BJ (cell line): ENCODE measurements at regions not wholly inside any gene's neighbourhood (a gene's known extent, or its start where the extent isn't known, plus 50 kb on each side); places are given as distances from the start of the nearest gene placed in this dataset.

Source experiments
- CTCF ChIA-PET: fragments of 350-600 bp; formaldehyde crosslinking; extraction: SDS; loops from one replicate; lab custom pipeline; 2021; ENCODE audit warnings: antibody characterized with exemption, inconsistent platforms; lab: Yijun Ruan, JAX
- POLR2A ChIA-PET: fragments of 300-600 bp; sonication (Branson Sonifier 250); formaldehyde crosslinking; extraction: SDS; loops from one replicate; lab custom pipeline; 2021; ENCODE audit warnings: antibody characterized with exemption; lab: Charles Lee
- DNase-seq: peaks from one replicate; pipeline ENCODE4 v3.0.0-alpha.2; 2011; ENCODE audit warnings: low read depth
- H3K27me3 ChIP-seq: 2 replicates; pipeline ENCODE4 v1.6.0; 2011; ENCODE audit warnings: low read length; ENCODE audit not compliant: control insufficient read depth, insufficient read depth
- H3K36me3 ChIP-seq: 2 replicates; pipeline ENCODE4 v1.5.1; 2011; ENCODE audit warnings: low read length; ENCODE audit not compliant: control insufficient read depth, insufficient read depth
- H3K4me3 ChIP-seq: 2 replicates; pipeline ENCODE4 v1.5.1; 2011; ENCODE audit warnings: low read depth, mild to moderate bottlenecking, control low read depth, low read length
- TF ChIP-seq, protein P1 (sequence below): IDR thresholded peaks from 2 replicates; pipeline ENCODE4 v1.5.1; 2011; ENCODE audit warnings: low read depth, mild to moderate bottlenecking, control low read depth, inconsistent platforms, low read length, moderate library complexity; ENCODE audit not compliant: insufficient read depth

DNA sequence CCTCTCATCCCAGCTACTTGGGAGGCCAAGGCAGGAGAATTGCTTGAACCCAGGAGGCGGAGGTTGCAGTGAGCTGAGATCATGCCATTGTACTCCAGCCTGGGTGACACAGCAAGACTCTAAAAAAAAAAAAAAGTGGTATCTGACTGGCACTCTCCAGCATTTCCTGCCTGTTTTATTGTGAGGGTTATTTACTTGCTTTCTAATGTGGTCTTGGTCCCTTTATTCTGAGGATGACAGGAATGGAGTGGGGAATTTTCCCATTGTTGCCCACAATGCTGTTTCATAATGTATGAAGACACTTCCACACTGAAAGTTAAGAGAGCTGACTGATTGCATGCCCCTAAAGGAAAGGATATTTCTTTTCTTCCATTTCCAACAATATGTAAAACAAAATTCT lies 286.5 kb upstream of the MTNR1B start:
- TF ChIP-seq, protein P1, sequence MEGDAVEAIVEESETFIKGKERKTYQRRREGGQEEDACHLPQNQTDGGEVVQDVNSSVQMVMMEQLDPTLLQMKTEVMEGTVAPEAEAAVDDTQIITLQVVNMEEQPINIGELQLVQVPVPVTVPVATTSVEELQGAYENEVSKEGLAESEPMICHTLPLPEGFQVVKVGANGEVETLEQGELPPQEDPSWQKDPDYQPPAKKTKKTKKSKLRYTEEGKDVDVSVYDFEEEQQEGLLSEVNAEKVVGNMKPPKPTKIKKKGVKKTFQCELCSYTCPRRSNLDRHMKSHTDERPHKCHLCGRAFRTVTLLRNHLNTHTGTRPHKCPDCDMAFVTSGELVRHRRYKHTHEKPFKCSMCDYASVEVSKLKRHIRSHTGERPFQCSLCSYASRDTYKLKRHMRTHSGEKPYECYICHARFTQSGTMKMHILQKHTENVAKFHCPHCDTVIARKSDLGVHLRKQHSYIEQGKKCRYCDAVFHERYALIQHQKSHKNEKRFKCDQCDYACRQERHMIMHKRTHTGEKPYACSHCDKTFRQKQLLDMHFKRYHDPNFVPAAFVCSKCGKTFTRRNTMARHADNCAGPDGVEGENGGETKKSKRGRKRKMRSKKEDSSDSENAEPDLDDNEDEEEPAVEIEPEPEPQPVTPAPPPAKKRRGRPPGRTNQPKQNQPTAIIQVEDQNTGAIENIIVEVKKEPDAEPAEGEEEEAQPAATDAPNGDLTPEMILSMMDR, result no peak
- ChIA-PET CTCF (no interaction called here), POLR2A (no interaction called here)
- no peak for DNase-seq
- Histone ChIP-seq H3K36me3 (no peaks in the 10 kb centered on the region), H3K27me3 (no peaks in the 10 kb centered on the region), H3K4me3 (no peak overlapping the region)

- Histone ChIP-seq H3K36me3 (no peaks in the 10 kb centered on the region), H3K27me3 (no peaks in the 10 kb centered on the region), H3K4me3 (no peak overlapping the region)
- TF ChIP-seq, protein P1, result no peak
- no peak for DNase-seq
- ChIA-PET CTCF (no interaction called here), POLR2A (no interaction called here)
Observed at GRCh38 chr11:92685049-92685448, 284.4 kb upstream of the MTNR1B start.

DNA sequence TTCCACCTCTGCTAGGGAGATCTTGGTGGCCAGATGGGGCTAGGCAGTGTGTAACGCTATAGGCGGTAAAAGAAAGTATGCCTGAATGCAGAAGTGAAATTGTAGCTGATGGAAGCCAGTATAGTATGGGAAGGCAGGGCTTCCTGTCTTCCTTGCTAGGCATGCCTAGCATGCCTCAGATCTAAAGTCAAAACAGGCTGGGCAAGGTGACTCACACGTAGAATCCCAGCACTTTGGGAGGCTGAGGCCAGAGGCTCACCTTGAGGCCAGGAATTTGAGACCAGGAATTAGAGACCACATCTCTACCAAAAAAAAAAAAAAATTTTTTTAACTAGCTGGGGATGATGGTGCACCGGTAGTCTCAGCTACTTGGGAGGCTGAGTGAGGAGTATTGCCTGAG lies 281.7 kb upstream of the MTNR1B start:
- Histone ChIP-seq H3K27me3 (no peaks in the 10 kb centered on the region), H3K4me3 (no peak overlapping the region), H3K36me3 (no peaks in the 10 kb centered on the region)
- DNase-seq, result no peak
- ChIA-PET POLR2A (no interaction called here), CTCF (no interaction called here)
- TF ChIP-seq, protein P1, result no peak

DNA sequence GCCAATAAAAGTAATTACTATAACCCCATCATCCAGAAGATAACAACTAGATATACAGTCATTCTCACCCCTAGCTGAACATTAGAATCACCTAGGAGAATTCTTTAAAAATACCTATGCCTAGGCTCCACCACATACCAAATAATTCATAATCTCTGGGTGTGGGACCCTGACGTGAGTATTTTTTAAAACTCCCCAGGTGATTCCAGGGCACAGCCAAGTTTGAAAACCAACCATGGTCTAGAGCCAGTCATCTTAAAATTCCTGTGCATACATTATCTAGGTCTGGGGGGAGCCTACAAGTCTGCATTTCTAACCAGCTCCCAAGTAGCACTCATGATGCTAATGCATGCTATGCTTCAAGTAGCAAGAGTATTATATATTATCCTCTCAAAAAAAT lies 281.0 kb upstream of the MTNR1B start:
- ChIA-PET CTCF (no interaction called here), POLR2A (no interaction called here)
- no peak overlapping the region for H3K4me3 ChIP-seq
- no peaks in the 10 kb centered on the region for H3K36me3 ChIP-seq
- no peak for DNase-seq
- TF ChIP-seq, protein P1, result no peak
- H3K27me3 ChIP-seq, result no peaks in the 10 kb centered on the region

DNA sequence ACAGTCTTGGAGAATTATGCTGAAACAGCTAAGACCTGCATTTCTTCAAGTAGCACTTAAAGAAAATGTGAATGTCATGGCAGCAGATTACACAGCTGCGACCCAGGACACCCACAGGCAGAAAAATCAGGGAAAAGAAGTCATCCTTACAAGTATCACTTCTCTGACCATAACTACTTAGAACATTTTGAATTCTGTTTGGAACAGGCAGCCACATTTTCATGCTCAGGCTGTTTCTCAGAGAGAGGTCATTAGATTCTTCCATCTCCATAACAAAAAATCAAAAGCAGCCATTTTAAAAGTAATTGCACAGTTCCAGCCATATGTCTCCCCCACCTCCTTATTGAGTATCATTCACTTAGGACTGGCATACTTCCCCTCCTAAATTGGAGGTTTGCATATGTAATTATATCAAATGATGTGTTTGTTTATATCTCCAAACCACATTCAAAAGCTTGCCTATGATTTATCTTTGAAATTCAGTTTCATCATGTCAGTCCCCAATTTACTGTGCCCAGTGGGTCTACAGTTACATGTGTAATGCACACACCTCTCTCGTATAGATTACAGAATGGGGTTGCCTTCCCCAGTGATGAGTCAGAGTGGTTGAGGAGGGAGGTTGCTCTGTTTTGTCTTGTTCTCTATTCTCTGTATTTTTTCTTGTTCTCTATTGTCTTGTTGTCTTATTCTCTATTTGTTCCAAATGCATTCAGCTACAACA lies 276.5 kb upstream of the MTNR1B start:
- TF ChIP-seq, protein P1, result no peak
- DNase-seq, result no peak
- no peak overlapping the region for H3K4me3 ChIP-seq
- no peaks in the 10 kb centered on the region for H3K27me3 ChIP-seq
- no peaks in the 10 kb centered on the region for H3K36me3 ChIP-seq
- ChIA-PET POLR2A (no interaction called here), CTCF (no interaction called here)
